WERI-Rb-1 (cell line): ENCODE measurements at regions not wholly inside any gene's neighbourhood (a gene's known extent, or its start where the extent isn't known, plus 50 kb on each side); places are given as distances from the start of the nearest gene placed in this dataset.

Experiments used
- DNase-seq: peaks from one replicate; pipeline ENCODE4 v3.0.0-alpha.2; 2020
- H3K27ac ChIP-seq: fragments of 250-450 bp; sonication (Bioruptor Pico); 2 replicates; pipeline ENCODE4 v1.5.1; 2020; ENCODE audit warnings: mild to moderate bottlenecking, moderate library complexity
- H3K27me3 ChIP-seq: fragments of 250-450 bp; sonication (Bioruptor Pico); 2 replicates; pipeline ENCODE4 v1.5.1; 2021; ENCODE audit warnings: mild to moderate bottlenecking, low read depth, moderate library complexity; ENCODE audit not compliant: insufficient read depth, severe bottlenecking
- H3K36me3 ChIP-seq: fragments of 250-450 bp; sonication (Bioruptor Pico); 2 replicates; pipeline ENCODE4 v1.5.1; 2020; ENCODE audit warnings: mild to moderate bottlenecking, moderate library complexity
- H3K4me3 ChIP-seq: 2 replicates; pipeline ENCODE4 v1.5.1; 2011; ENCODE audit warnings: low read depth, mild to moderate bottlenecking, control low read depth, low read length
- H3K9me3 ChIP-seq: fragments of 250-450 bp; sonication (Bioruptor Pico); 2 replicates; pipeline ENCODE4 v1.5.1; 2021; ENCODE audit warnings: mild to moderate bottlenecking, moderate library complexity; ENCODE audit not compliant: severe bottlenecking
- TF ChIP-seq, protein P1 (sequence below): IDR thresholded peaks from 2 replicates; pipeline ENCODE4 v1.5.1; 2011; ENCODE audit warnings: low read depth, mild to moderate bottlenecking, control low read depth, inconsistent platforms, low read length

DNA sequence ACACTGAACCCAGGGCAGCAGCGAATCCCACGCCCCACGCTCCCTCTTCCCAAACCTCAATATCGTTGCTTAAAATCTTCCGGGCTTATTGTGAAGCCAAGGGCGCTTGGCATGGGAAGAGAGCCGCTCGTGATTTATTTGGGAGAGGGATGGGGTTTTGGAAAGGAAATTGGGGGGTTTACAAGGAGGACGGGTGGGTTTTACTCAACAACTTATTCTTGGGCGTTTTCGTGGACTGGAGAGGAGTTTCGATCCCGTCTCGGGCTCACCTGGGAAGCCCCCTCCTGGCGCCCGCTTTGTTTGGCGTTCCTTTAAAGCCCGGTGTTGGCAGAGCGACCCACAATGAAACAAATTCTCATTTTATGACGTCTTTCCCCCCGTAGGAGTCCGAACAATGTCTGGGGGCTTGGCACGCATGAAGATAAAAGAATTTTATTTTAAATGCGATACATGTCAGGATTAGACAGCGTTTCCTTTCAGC lies 135.3 kb downstream of the INSIG2 start:
- TF ChIP-seq, protein P1, sequence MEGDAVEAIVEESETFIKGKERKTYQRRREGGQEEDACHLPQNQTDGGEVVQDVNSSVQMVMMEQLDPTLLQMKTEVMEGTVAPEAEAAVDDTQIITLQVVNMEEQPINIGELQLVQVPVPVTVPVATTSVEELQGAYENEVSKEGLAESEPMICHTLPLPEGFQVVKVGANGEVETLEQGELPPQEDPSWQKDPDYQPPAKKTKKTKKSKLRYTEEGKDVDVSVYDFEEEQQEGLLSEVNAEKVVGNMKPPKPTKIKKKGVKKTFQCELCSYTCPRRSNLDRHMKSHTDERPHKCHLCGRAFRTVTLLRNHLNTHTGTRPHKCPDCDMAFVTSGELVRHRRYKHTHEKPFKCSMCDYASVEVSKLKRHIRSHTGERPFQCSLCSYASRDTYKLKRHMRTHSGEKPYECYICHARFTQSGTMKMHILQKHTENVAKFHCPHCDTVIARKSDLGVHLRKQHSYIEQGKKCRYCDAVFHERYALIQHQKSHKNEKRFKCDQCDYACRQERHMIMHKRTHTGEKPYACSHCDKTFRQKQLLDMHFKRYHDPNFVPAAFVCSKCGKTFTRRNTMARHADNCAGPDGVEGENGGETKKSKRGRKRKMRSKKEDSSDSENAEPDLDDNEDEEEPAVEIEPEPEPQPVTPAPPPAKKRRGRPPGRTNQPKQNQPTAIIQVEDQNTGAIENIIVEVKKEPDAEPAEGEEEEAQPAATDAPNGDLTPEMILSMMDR, result no peak
- Histone ChIP-seq H3K27me3 (peaks cover 94% of the 10 kb centered on the region), H3K4me3 (no peak overlapping the region)

DNA sequence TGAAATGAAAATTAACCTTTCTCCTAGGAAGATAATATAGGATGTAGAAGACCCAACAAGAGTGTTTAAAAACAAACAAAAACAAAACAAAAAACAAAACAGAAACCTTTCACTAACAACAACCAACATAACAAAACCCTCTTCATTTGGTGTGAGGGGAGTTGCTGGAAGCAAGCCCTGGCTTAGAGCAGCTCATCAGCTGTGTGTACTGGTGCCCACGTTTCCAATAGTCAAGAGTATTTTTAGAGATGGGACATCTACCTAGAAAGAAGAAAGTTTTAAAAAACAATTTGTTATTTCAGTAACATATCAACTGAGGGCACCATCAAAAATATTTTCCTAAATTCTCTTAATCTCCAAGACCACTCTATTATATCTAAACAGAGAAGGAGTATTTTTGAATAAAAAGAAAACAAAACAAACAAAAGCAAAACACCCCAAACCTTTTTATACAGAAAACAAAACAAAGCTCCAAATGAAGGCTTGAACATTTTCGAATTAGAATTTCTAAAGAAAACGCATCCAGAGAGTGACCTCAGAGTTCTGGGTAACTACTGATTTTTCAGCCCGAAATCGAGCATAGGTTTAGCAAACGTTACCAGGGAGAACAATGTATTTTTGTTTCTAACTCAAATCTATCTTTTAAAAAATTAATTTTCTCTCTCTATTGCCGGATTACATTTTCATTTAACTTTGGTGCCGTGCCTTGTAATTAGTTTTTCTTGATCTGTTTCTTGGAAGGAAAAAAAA lies 134.6 kb downstream of the INSIG2 start:
- Histone ChIP-seq H3K27ac (no peak overlapping the region), H3K36me3 (no peaks in the 10 kb centered on the region), H3K9me3 (no peaks in the 10 kb centered on the region), H3K27me3 (peaks cover 95% of the 10 kb centered on the region), H3K4me3 (no peak overlapping the region)
- DNase-seq, result no peak
- TF ChIP-seq, protein P1, result no peak

More for the DNA sequence above, 135.3 kb downstream of the INSIG2 start:
- Histone ChIP-seq H3K36me3 (no peaks in the 10 kb centered on the region), H3K27ac (no peak overlapping the region), H3K9me3 (no peaks in the 10 kb centered on the region)
- DNase-seq, result no peak

DNA sequence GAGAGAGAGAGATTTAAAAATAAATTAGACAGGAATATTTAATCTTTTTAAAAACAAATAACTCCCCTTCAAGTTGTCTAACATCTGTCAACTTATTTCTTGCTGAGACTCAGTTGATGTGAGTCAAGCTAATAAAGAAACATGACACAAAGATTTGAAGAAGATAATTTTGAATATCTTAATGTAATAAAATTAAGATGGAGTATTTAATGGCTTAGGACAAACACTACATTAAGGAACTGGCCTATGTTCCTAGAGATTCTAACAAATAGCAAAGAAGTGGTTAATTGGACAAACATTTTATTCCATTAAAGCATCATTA lies 134.0 kb downstream of the INSIG2 start:
- DNase-seq, result no peak
- peaks cover 95% of the 10 kb centered on the region for H3K27me3 ChIP-seq
- H3K27ac ChIP-seq, result no peak overlapping the region
- H3K9me3 ChIP-seq, result no peaks in the 10 kb centered on the region
- TF ChIP-seq, protein P1, result no peak
- H3K36me3 ChIP-seq, result no peaks in the 10 kb centered on the region
- no peak overlapping the region for H3K4me3 ChIP-seq

DNA sequence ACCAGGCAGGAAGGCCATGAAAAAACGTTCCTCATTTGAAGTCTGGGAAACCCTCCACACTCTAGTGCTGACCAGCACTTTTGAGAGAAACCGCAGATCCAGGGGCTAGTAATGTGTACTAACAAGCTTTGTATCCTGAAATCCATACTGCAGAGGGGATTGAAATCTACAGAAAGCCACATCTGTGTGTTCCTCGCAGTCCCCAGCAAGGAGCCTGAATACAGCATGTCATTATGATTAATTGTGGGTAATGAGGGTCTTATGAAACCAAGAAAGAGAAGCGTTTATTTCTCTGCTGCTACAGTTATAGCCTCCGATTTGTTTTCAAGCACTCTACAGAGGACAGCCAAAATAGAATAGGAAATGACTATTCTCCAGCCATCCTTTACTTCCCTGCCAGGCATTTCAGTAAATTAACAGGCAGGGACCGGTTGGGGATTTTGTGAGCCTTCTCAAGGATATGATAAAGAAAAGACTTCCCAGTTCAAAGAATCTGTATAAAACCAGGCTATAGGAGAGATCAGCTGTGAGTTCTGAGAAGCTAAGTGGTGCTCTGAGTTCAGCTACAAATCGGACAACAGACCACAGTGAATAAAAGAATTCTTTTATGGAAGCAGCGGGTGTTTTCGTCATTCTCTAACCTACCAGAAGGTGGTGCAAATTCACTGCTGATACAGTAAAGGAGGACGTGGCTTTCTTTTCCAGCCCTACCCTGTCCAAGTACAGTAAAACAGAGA lies 133.4 kb downstream of the INSIG2 start:
- Histone ChIP-seq H3K36me3 (no peaks in the 10 kb centered on the region), H3K9me3 (no peaks in the 10 kb centered on the region), H3K27ac (no peak overlapping the region), H3K4me3 (no peak overlapping the region), H3K27me3 (peaks cover 96% of the 10 kb centered on the region)
- TF ChIP-seq, protein P1, result peak; percentile 57
- peak; percentile 22 for DNase-seq

DNA sequence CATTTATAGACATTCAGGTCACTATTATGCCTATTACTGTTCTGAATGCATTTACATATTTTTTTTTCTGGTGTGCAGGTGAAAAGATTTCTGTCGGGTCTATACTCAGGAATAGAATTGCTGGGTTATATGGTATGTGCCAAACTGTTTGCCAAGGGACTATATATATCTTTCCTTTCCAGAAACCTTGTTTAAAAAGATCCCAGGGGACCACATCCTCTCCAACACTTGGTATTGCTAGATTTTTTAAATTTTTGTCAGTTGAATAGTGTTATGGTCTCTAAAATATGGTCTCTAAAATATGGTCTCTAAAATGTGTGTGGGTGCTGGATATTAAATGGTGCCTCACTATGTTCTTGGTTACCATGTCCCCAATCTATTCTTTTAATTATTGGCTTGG lies 131.3 kb downstream of the INSIG2 start:
- Histone ChIP-seq H3K36me3 (no peaks in the 10 kb centered on the region), H3K27ac (no peak overlapping the region), H3K4me3 (no peak overlapping the region), H3K27me3 (peaks cover 88% of the 10 kb centered on the region), H3K9me3 (no peaks in the 10 kb centered on the region)
- DNase-seq, result no peak
- TF ChIP-seq, protein P1, result no peak
